NAMALWA (cell line): ENCODE measurements at regions not wholly inside any gene's neighbourhood (a gene's known extent, or its start where the extent isn't known, plus 50 kb on each side); places are given as distances from the start of the nearest gene placed in this dataset.

Experiments
- DNase-seq: peaks from one replicate; pipeline ENCODE4 v3.0.0-alpha.2; 2015; ENCODE audit warnings: low spot score

- no peak for DNase-seq
Observed at GRCh38 chr12:92554158-92555073, 148.4 kb upstream of the PLEKHG7 start.

- DNase-seq = no peak
Observed at GRCh38 chr12:92553389-92553788, 149.4 kb upstream of the PLEKHG7 start.

GRCh38 chr12:92552412-92553108 lies 150.2 kb upstream of the PLEKHG7 start:
- no peak for DNase-seq

GRCh38 chr12:92551853-92552397 lies 150.9 kb upstream of the PLEKHG7 start:
- no peak for DNase-seq

- no peak for DNase-seq
Observed at GRCh38 chr12:92551210-92551609, 151.6 kb upstream of the PLEKHG7 start.

- no peak for DNase-seq
Observed at GRCh38 chr12:92550661-92551060, 152.1 kb upstream of the PLEKHG7 start.

- DNase-seq = no peak
Observed at GRCh38 chr12:92550254-92550653, 152.5 kb upstream of the PLEKHG7 start.

- DNase-seq = no peak
Observed at GRCh38 chr12:92549516-92549915, 153.3 kb upstream of the PLEKHG7 start.

- no peak for DNase-seq
Observed at GRCh38 chr12:92547906-92548305, 154.9 kb upstream of the PLEKHG7 start.

- no peak for DNase-seq
Observed at GRCh38 chr12:92547420-92547819, 155.4 kb upstream of the PLEKHG7 start.

- DNase-seq = no peak
Observed at GRCh38 chr12:92546635-92547348, 156.0 kb upstream of the PLEKHG7 start.

GRCh38 chr12:92546259-92546634 lies 156.5 kb upstream of the PLEKHG7 start:
- no peak for DNase-seq

GRCh38 chr12:92544322-92544721 lies 158.5 kb upstream of the PLEKHG7 start:
- no peak for DNase-seq

GRCh38 chr12:92543840-92544239 lies 158.9 kb upstream of the PLEKHG7 start:
- no peak for DNase-seq

GRCh38 chr12:92543359-92543758 lies 159.4 kb upstream of the PLEKHG7 start:
- DNase-seq = no peak

GRCh38 chr12:92541731-92542130 lies 161.1 kb upstream of the PLEKHG7 start:
- DNase-seq = no peak

GRCh38 chr12:92540782-92541423 lies 161.9 kb upstream of the PLEKHG7 start:
- no peak for DNase-seq

- DNase-seq = no peak
Observed at GRCh38 chr12:92539976-92540781, 162.6 kb upstream of the PLEKHG7 start.

GRCh38 chr12:92539110-92539749 lies 163.6 kb upstream of the PLEKHG7 start:
- peak; percentile 4 for DNase-seq

- no peak for DNase-seq
Observed at GRCh38 chr12:92537290-92537960, 165.4 kb upstream of the PLEKHG7 start.
